Right lobe of liver (tissue), 6 donors: ENCODE measurements at regions not wholly inside any gene's neighbourhood (a gene's known extent, or its start where the extent isn't known, plus 50 kb on each side); places are given as distances from the start of the nearest gene placed in this dataset.

Source experiments
- ATAC-seq, 4 donors: fragments of 200-7000 bp; cut with Tn5 transposase; one replicate each; pipeline ENCODE4 v1.9.1; 2020; ENCODE audit warnings: mild to moderate bottlenecking in 4 of 4, moderate library complexity in 4 of 4
- DNase-seq, 3 donors: peaks; one replicate each; pipeline ENCODE4 v3.0.0-alpha.2; 2020
- H3K27ac ChIP-seq, 3 donors: fragments of 200-600 bp; one replicate each; pipeline ENCODE4 v1.8.0; 2022
- H3K27me3 ChIP-seq, 2 donors: fragments of 200-600 bp; one replicate each; pipeline ENCODE4 v1.8.0; 2022
- H3K36me3 ChIP-seq, 4 donors: fragments of 200-600 bp; sonication (generic) in 1 of 4; one replicate each; pipeline versions ENCODE4 v1.5.1 to v1.8.0; 2017 to 2022; ENCODE audit warnings: control low read depth in 1 of 4
- H3K4me1 ChIP-seq, 4 donors: fragments of 200-600 bp; sonication (generic) in 1 of 4; one replicate each; pipeline versions ENCODE4 v1.5.1 to v1.8.0; 2017 to 2022; ENCODE audit warnings: control low read depth in 1 of 4
- H3K4me3 ChIP-seq, 3 donors: fragments of 200-600 bp; one replicate each; pipeline ENCODE4 v1.8.0; 2022
- H3K9me3 ChIP-seq, 4 donors: fragments of 200-600 bp; sonication (generic) in 1 of 4; one replicate each; pipeline versions ENCODE4 v1.5.1 to v1.8.0; 2017 to 2022; ENCODE audit warnings: control low read depth in 1 of 4
- CTCF ChIP-seq, 4 donors: fragments of 200-600 bp in 3 of 4; fragments of 450-650 bp in 1 of 4; IDR thresholded peaks; one replicate each; pipeline versions ENCODE4 v1.5.1 to v1.8.0; 2016 to 2022; ENCODE audit warnings: antibody characterized with exemption in 4 of 4, mild to moderate bottlenecking in 2 of 4
- POLR2A ChIP-seq: fragments of 450-650 bp; IDR thresholded peaks from one replicate; pipeline ENCODE4 v1.6.1; 2017; ENCODE audit warnings: antibody characterized with exemption, mild to moderate bottlenecking
- WGBS: methylation state at CpG from one replicate; pipeline ENCODE4 v1.1.6; 2018; ENCODE audit warnings: low coverage, low lambda C conversion rate; ENCODE audit not compliant: insufficient coverage; ENCODE audit errors: missing lambda C conversion rate; 5-methylcytosine and 5-hydroxymethylcytosine counted together
- intact Hi-C, 2 donors: fragments of 100-400 bp; cut with DNase I; formaldehyde crosslinking; loops; one replicate each; pipeline versions ENCODE4 v1.11.2 to v1.14.1; 2022
- donor health status: DM: no; HTN: yes; CAD: no.
- donor health status: DM: no; HTN: no; CAD: no.
- donor health status: DM: no; HTN: no; CAD: no.
- donor health status: DM: no; HTN: yes; CAD: no.
- donor health status: DM: no; HTN: yes; CAD: no.

- no peaks in the 10 kb centered on the region for H3K36me3 ChIP-seq
- no peak for DNase-seq
- no peak for TF ChIP-seq POLR2A
- no peak for TF ChIP-seq CTCF (IDR thresholded peaks at IDR 0.05)
- no peak overlapping the region for H3K27ac ChIP-seq
- H3K4me3 ChIP-seq, result no peak overlapping the region
- ATAC-seq, result no peak
- intact Hi-C loops, result no loop called here
- WGBS, result 45% methylated on average over 3 of the region's 4 CpGs
- H3K9me3 ChIP-seq, result no peaks in the 10 kb centered on the region
- H3K27me3 ChIP-seq, result no peaks in the 10 kb centered on the region
- H3K4me1 ChIP-seq, result no peaks in the 10 kb centered on the region
Observed at GRCh38 chr5:27318701-27319100, 280.3 kb upstream of the CDH9 start.

- DNase-seq (no peak), ATAC-seq (no peak)
- H3K27me3 ChIP-seq, result no peaks in the 10 kb centered on the region
- H3K4me3 ChIP-seq, result no peak overlapping the region
- H3K36me3 ChIP-seq, result no peaks in the 10 kb centered on the region
- no peak for TF ChIP-seq POLR2A
- TF ChIP-seq CTCF (IDR thresholded peaks at IDR 0.05), result no peak
- intact Hi-C loops, result no loop called here
- no peaks in the 10 kb centered on the region for H3K9me3 ChIP-seq
- H3K27ac ChIP-seq, result no peak overlapping the region
- H3K4me1 ChIP-seq, result no peaks in the 10 kb centered on the region
- WGBS, result 26% methylated on average over 2 of the region's 2 CpGs
Observed at GRCh38 chr5:27316271-27316650, 277.9 kb upstream of the CDH9 start.

- TF ChIP-seq CTCF (IDR thresholded peaks at IDR 0.05) (no peak), POLR2A (no peak)
Observed at GRCh38 chr5:27315363-27316270, 277.2 kb upstream of the CDH9 start.

GRCh38 chr5:27313549-27313948, 275.2 kb upstream of the CDH9 start:
- H3K36me3 ChIP-seq, result no peaks in the 10 kb centered on the region
- no peak overlapping the region for H3K27ac ChIP-seq
- no peaks in the 10 kb centered on the region for H3K27me3 ChIP-seq
- H3K4me3 ChIP-seq, result no peak overlapping the region
- intact Hi-C loops, result no loop called here
- TF ChIP-seq POLR2A (no peak), CTCF (IDR thresholded peaks at IDR 0.05) (no peak)
- no peaks in the 10 kb centered on the region for H3K4me1 ChIP-seq
- H3K9me3 ChIP-seq, result no peaks in the 10 kb centered on the region
- ATAC-seq (no peak), DNase-seq (no peak)
- 34% methylated on average over 4 of the region's 4 CpGs for WGBS

More at GRCh38 chr5:27315363-27316270, 277.2 kb upstream of the CDH9 start:
- WGBS, result 29% methylated on average over 7 of the region's 7 CpGs
- DNase-seq (no peak), ATAC-seq (no peak)
- intact Hi-C loops, result no loop called here
- Histone ChIP-seq H3K27me3 (no peaks in the 10 kb centered on the region), H3K27ac (no peak overlapping the region), H3K4me1 (no peaks in the 10 kb centered on the region), H3K36me3 (no peaks in the 10 kb centered on the region), H3K4me3 (no peak overlapping the region), H3K9me3 (no peaks in the 10 kb centered on the region)
